Spleen (tissue), 11 donors: ENCODE measurements at regions not wholly inside any gene's neighbourhood (a gene's known extent, or its start where the extent isn't known, plus 50 kb on each side); places are given as distances from the start of the nearest gene placed in this dataset.

Source experiments
- DNase-seq: peaks from one replicate; pipeline ENCODE4 v3.0.0-alpha.2; 2020
- H3K27ac ChIP-seq, 8 donors: fragments of 200-600 bp; sonication (generic) in 7 of 8; 1 replicate in 4 of 8; 2 replicates in 4 of 8; pipeline versions ENCODE4 v1.5.0 to v1.8.0; 2016 to 2021; ENCODE audit warnings: inconsistent platforms in 4 of 8, mild to moderate bottlenecking in 4 of 8, moderate library complexity in 1 of 8
- H3K27me3 ChIP-seq, 7 donors: fragments of 200-600 bp; sonication (generic) in 6 of 7; replicated peaks in 1 of 7; 1 replicate in 4 of 7; 2 replicates in 3 of 7; pipeline versions ENCODE4 v1.5.0 to v1.8.0; 2016 to 2021; ENCODE audit warnings: inconsistent platforms in 3 of 7, mild to moderate bottlenecking in 1 of 7
- H3K36me3 ChIP-seq, 6 donors: fragments of 200-600 bp; sonication (generic) in 5 of 6; 1 replicate in 4 of 6; 2 replicates in 2 of 6; pipeline versions ENCODE4 v1.5.0 to v1.8.0; 2016 to 2021; ENCODE audit warnings: inconsistent platforms in 2 of 6
- H3K4me1 ChIP-seq, 6 donors: fragments of 200-600 bp; sonication (generic) in 5 of 6; 1 replicate in 3 of 6; 2 replicates in 3 of 6; pipeline versions ENCODE4 v1.5.0 to v1.8.0; 2016 to 2021; ENCODE audit warnings: inconsistent platforms in 3 of 6
- H3K4me3 ChIP-seq, 8 donors: fragments of 200-600 bp; sonication (generic) in 7 of 8; 1 replicate in 4 of 8; 2 replicates in 4 of 8; pipeline versions ENCODE4 v1.5.0 to v1.8.0; 2016 to 2021; ENCODE audit warnings: inconsistent platforms in 4 of 8, mild to moderate bottlenecking in 4 of 8, moderate library complexity in 2 of 8
- H3K9me3 ChIP-seq, 8 donors: fragments of 200-600 bp; sonication (generic) in 7 of 8; 1 replicate in 4 of 8; 2 replicates in 4 of 8; pipeline versions ENCODE4 v1.5.0 to v1.8.0; 2016 to 2021; ENCODE audit warnings: inconsistent platforms in 4 of 8
- CTCF ChIP-seq, 11 experiments: fragments of 200-600 bp in 7 of 11; fragments of 450-650 bp in 4 of 11; sonication (generic) in 4 of 11; IDR thresholded peaks in 8 of 11; conservative IDR thresholded peaks in 3 of 11; 1 replicate in 7 of 11; 2 replicates in 4 of 11; pipeline versions ENCODE4 v1.4.0 to v1.8.0; 2016 to 2021; ENCODE audit warnings: antibody characterized with exemption in 11 of 11, inconsistent platforms in 4 of 11, mild to moderate bottlenecking in 1 of 11
- POLR2A ChIP-seq, 3 donors: fragments of 450-650 bp; IDR thresholded peaks; one replicate each; pipeline ENCODE4 v1.5.1; 2017; ENCODE audit warnings: antibody characterized with exemption in 3 of 3, mild to moderate bottlenecking in 1 of 3
- POLR2AphosphoS5 ChIP-seq, 3 donors: sonication (generic); formaldehyde crosslinking; IDR thresholded peaks; one replicate each; pipeline ENCODE4 v1.5.1; 2017; ENCODE audit warnings: antibody characterized with exemption in 3 of 3
- WGBS, 5 donors: extraction: QIAGEN DNeasy Blood & Tissue Kit in 3 of 5; methylation state at CpG; one replicate each; pipeline versions ENCODE4 v1.1.5 to v1.1.7; 2013 to 2018; 5-methylcytosine and 5-hydroxymethylcytosine counted together
- intact Hi-C: fragments of 100-400 bp; cut with DNase I; formaldehyde crosslinking; loops from one replicate; pipeline ENCODE4 v1.15.0; 2023; ENCODE audit warnings: low total_unique reads
- donor health status: healthy with polysubstance abuse.
- donor health status: DM: no; HTN: no; CAD: no; lungs with moderate emphysema.
- donor health status: DM: no; HTN: no; CAD: no.
- donor health status: Bipolar disorder and iron deficiency.
- donor health status: healthy.
- donor health status: DM: no; HTN: no; CAD: no.
- donor health status: DM: yes; HTN: yes; CAD: no.

- no peaks in the 10 kb centered on the region for H3K36me3 ChIP-seq
- H3K9me3 ChIP-seq = peaks cover 0 to 12% (median 4%) of the 10 kb centered on the region in 8 donors
- TF ChIP-seq POLR2AphosphoS5 (IDR thresholded peaks at IDR 0.05) (no peak), POLR2A (IDR thresholded peaks at IDR 0.05) (no peak), CTCF (IDR thresholded peaks at IDR 0.05 in 8 of 11, conservative IDR thresholded peaks at IDR 0.05 in 3 of 11) (no peak)
- H3K4me3 ChIP-seq = no peak overlapping the region
- no peaks in the 10 kb centered on the region for H3K27me3 ChIP-seq
- 60 to 77% (median 65%) methylated on average over 6 of the region's 6 CpGs for WGBS, 5 donors
- no peaks in the 10 kb centered on the region for H3K4me1 ChIP-seq
- no peak overlapping the region for H3K27ac ChIP-seq
- intact Hi-C loops = no loop called here
- DNase-seq = no peak
Observed at GRCh38 chr18:4639628-4640310, 184.7 kb upstream of the DLGAP1 start.

- intact Hi-C loops = no loop called here
- TF ChIP-seq CTCF (IDR thresholded peaks at IDR 0.05 in 8 of 11, conservative IDR thresholded peaks at IDR 0.05 in 3 of 11) (no peak), POLR2AphosphoS5 (IDR thresholded peaks at IDR 0.05) (no peak), POLR2A (IDR thresholded peaks at IDR 0.05) (no peak)
- 83 to 96% (median 94%) methylated on average over 6 of the region's 6 CpGs for WGBS, 5 donors
Observed at GRCh38 chr18:4638680-4639079, 183.6 kb upstream of the DLGAP1 start.

GRCh38 chr18:4637876-4638275 lies 182.8 kb upstream of the DLGAP1 start:
- no peak for DNase-seq
- 65 to 88% (median 78%) methylated on average over 4 of the region's 4 CpGs for WGBS, 5 donors
- no peak overlapping the region for H3K27ac ChIP-seq
- no peaks in the 10 kb centered on the region for H3K4me1 ChIP-seq
- no peaks in the 10 kb centered on the region for H3K36me3 ChIP-seq
- no peak for TF ChIP-seq CTCF (IDR thresholded peaks at IDR 0.05 in 8 of 11, conservative IDR thresholded peaks at IDR 0.05 in 3 of 11)
- no peak for TF ChIP-seq POLR2AphosphoS5 (IDR thresholded peaks at IDR 0.05)
- TF ChIP-seq POLR2A (IDR thresholded peaks at IDR 0.05) = no peak
- peaks cover 0 to 22% (median 6%) of the 10 kb centered on the region in 8 donors for H3K9me3 ChIP-seq
- intact Hi-C loops = no loop called here
- no peaks in the 10 kb centered on the region for H3K27me3 ChIP-seq
- no peak overlapping the region for H3K4me3 ChIP-seq

More at GRCh38 chr18:4638680-4639079, 183.6 kb upstream of the DLGAP1 start:
- Histone ChIP-seq H3K27me3 (no peaks in the 10 kb centered on the region), H3K9me3 (peaks cover 0 to 21% (median 4%) of the 10 kb centered on the region in 8 donors), H3K36me3 (no peaks in the 10 kb centered on the region), H3K4me1 (no peaks in the 10 kb centered on the region), H3K4me3 (no peak overlapping the region), H3K27ac (no peak overlapping the region)
- DNase-seq = no peak

- H3K27me3 ChIP-seq = no peaks in the 10 kb centered on the region
- no peak overlapping the region for H3K4me3 ChIP-seq
- WGBS, 5 donors = 37 to 45% (median 39%) methylated on average over 4 of the region's 4 CpGs
- H3K36me3 ChIP-seq = no peaks in the 10 kb centered on the region
- H3K9me3 ChIP-seq = peaks cover 0 to 21% (median 7%) of the 10 kb centered on the region in 8 donors
- DNase-seq = no peak
- no peak for TF ChIP-seq POLR2AphosphoS5 (IDR thresholded peaks at IDR 0.05)
- no peak for TF ChIP-seq CTCF (IDR thresholded peaks at IDR 0.05 in 8 of 11, conservative IDR thresholded peaks at IDR 0.05 in 3 of 11)
- TF ChIP-seq POLR2A (IDR thresholded peaks at IDR 0.05) = no peak
- intact Hi-C loops = no loop called here
- no peaks in the 10 kb centered on the region for H3K4me1 ChIP-seq
- H3K27ac ChIP-seq = no peak overlapping the region
Observed at GRCh38 chr18:4636967-4637366, 181.9 kb upstream of the DLGAP1 start.
